ENCODE measurements at regions not wholly inside any gene's neighbourhood (a gene's known extent, or its start where the extent isn't known, plus 50 kb on each side); places are given as distances from the start of the nearest gene placed in this dataset.

DNA sequence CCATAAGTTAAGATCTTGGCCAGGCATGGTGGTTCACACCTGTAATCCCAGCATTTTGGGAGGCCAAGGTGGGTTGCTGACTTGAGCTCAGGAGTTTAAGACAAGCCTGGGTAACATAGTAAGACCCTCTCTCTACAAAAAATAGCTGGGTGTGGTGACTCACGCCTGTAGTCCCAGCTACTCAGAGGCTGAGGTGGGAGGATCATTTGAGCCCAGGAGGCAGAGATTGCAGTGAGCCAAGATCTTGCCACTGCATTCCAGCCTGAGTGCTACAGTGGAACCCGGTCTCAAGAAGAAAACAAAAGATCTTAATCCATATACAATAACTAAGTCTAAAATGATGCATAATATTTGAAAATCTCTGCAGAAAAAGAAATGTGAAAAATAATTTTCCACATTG lies 165.5 kb upstream of the NR5A2 start:
- ATAC-seq, result no peak
- Mint-ChIP-seq H3K4me3 (no peak overlapping the region), H3K4me1 (peaks cover 8% of the 10 kb centered on the region), H3K9me3 (no peaks in the 10 kb centered on the region), H3K36me3 (no peaks in the 10 kb centered on the region), H3K27ac (no peak overlapping the region), H3K27me3 (peaks cover 13% of the 10 kb centered on the region)

DNA sequence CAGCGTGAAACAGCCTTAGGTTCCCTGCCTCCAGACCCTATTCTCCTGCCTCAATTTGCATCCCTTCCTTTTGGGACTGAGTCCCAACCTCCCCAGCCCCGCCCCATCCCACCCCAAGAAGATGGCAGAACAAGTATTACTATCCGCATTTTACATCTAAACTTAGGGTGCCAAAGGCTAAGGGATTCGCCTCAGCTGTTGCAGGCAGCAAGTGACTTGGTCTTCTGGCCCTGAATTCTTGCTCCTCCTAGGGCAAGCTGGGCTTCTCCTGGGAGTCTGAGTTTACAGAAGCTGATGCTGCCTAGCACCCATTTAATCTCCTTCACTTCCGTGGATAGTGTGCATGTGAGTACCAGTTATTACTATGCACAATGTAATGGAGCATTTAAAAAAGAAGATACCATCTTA lies 161.3 kb upstream of the NR5A2 start:
- Mint-ChIP-seq H3K27me3 (peaks cover 8% of the 10 kb centered on the region), H3K27ac (no peak overlapping the region), H3K4me3 (no peak overlapping the region), H3K4me1 (peaks cover 7% of the 10 kb centered on the region), H3K36me3 (no peaks in the 10 kb centered on the region), H3K9me3 (no peaks in the 10 kb centered on the region)
- no peak for ATAC-seq

DNA sequence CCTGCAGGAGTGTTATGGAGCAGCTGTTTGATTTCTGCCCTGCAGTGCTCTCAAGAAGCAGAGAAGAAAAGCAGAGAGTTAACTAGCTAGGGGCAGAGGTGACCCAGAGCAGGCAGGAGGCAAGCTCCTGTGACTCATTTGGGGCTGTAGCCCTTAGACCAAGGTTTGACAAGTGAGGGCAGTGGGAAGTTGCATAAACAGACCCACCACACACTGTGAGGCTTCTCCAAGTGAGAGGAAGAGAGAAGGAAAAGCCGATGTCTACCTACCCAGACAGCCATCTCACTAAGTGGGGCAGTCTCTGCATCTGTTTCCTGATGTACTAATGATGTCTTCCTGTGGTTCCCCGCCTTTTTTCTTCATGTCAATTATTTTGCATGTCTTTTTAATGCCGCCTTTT lies 159.9 kb upstream of the NR5A2 start:
- no peak for ATAC-seq
- Mint-ChIP-seq H3K9me3 (no peaks in the 10 kb centered on the region), H3K4me3 (no peak overlapping the region), H3K27ac (no peak overlapping the region), H3K36me3 (no peaks in the 10 kb centered on the region), H3K27me3 (no peaks in the 10 kb centered on the region), H3K4me1 (peaks cover 7% of the 10 kb centered on the region)

DNA sequence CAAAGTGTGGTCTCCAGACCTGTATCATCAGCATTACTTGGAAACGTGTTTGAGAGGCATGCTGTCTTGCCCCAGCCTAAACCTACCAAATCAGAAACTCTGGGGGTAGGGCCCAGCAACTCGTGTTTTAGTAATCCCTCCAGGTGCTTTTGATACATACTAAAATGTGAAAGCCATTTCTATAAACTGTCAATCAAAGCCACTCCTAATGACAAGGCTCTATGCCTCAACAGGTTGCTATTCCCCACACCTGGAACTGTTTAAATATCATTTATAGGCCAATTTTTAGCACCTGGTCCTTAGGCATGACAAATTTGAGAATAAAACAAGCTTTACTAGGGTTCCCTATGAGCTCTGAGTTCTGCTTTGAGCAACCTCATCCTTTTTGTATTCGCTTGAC lies 158.7 kb upstream of the NR5A2 start:
- peaks cover 7% of the 10 kb centered on the region for H3K4me1 Mint-ChIP-seq
- no peaks in the 10 kb centered on the region for H3K36me3 Mint-ChIP-seq
- no peaks in the 10 kb centered on the region for H3K27me3 Mint-ChIP-seq
- no peak for ATAC-seq
- no peak overlapping the region for H3K27ac Mint-ChIP-seq
- H3K4me3 Mint-ChIP-seq, result no peak overlapping the region
- no peaks in the 10 kb centered on the region for H3K9me3 Mint-ChIP-seq

DNA sequence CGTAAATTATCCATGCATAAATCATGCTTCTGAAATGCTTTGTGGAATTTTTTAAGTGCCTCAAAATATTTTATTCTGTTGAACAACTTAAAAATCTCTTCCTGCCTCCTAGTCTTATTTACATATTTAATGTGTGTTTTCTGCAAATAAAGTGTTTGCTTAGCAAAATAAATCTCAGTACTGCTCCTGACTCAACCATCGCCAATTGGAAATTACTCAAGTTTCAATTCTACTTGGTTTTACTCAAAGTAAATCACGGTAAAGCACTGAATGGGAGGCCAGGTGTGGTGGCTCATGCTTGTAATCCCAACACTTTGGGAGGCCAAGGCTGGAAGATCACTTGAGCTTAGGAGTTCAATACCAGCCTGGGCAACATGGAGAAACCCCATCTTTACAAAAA lies 152.2 kb upstream of the NR5A2 start:
- Mint-ChIP-seq H3K4me3 (no peak overlapping the region), H3K9me3 (peaks cover 10% of the 10 kb centered on the region), H3K4me1 (peaks cover 40% of the 10 kb centered on the region), H3K36me3 (peaks cover 8% of the 10 kb centered on the region), H3K27ac (peak overlapping the region; percentile 2), H3K27me3 (no peaks in the 10 kb centered on the region)
- no peak for ATAC-seq

DNA sequence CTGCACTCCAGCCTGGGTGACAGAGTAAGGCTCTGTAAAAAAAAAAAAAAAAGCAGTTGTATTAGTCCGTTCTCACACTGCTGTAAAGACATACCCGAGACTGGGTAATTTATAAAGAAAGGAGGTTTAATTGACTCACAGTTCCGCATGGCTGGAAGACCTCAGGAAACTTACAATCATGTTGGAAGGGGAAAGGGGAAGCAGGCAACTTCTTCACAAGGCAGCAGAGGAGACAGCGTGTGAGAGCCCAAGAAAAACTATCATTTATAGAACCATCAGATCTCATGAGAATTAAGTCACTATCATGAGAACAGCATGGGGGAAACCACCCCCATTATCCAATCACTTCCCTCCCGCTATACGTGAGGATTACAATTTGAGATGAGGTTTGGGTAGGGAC lies 151.7 kb upstream of the NR5A2 start:
- Mint-ChIP-seq H3K4me1 (peaks cover 40% of the 10 kb centered on the region), H3K9me3 (peaks cover 10% of the 10 kb centered on the region), H3K4me3 (no peak overlapping the region), H3K36me3 (peaks cover 8% of the 10 kb centered on the region), H3K27me3 (no peaks in the 10 kb centered on the region), H3K27ac (peak overlapping the region; percentile 2)
- no peak for ATAC-seq

DNA sequence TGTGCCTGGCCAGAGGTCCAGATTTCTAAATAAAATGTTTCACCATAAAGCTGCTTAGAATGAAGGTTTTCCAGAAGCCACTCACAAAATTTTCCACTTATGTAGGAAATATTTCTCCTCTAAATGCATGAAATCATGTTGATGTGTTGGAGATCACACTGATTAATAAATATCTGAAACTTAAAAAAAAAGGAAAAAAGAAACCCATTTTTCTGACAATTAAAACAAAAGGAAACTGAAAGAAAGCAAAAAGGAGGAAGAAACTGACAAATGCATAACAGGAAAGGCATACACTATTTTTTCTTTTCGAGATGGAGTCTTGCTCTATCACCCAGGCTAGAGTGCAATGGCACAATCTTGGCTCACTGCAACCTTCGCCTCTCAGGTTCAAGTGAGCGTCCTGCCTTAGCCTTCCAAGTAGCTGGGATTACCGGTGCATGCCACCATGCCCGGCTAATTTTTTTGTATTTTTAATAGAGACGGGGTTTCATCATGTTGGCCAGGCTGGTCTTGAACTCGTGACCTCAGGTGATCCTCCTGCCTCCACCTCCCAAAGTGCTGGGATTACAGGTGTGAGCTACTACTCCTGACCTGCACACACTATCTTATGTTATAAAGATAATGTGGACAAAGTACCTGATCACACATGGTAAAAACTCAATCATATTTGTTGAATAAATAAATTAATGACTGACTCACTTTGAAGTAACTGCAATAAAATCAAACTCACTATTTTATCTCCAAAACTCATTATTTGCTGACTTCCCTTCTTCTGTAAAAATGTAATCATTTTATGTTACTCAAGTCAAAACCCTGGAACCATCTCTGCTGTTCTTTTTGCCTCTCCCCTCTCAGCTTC lies 149.8 kb upstream of the NR5A2 start:
- Mint-ChIP-seq H3K4me3 (peak overlapping the region; percentile 41), H3K4me1 (peaks cover 40% of the 10 kb centered on the region), H3K27me3 (no peaks in the 10 kb centered on the region), H3K36me3 (peaks cover 8% of the 10 kb centered on the region), H3K27ac (peak overlapping the region; percentile 50), H3K9me3 (peaks cover 10% of the 10 kb centered on the region)
- no peak for ATAC-seq

DNA sequence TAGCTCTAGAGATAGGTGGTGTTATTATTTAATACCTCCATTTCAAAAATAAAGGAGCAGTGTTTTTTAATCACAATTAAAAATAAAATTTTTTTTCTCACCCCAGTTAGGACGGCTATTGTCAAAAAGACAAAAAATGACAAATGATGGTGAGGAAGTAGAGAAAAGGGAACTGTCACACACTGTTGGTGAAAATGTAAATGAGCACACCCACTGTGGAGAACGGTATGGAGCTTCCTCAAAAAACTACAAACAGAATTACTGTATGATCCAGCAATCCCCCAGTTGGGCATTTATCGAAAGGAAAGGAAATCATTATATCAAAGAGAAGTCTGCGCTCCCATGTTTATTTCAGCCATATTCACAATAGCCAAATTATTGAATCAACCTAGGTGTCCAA lies 148.7 kb upstream of the NR5A2 start:
- peaks cover 8% of the 10 kb centered on the region for H3K36me3 Mint-ChIP-seq
- peak; percentile 47 for ATAC-seq
- peak overlapping the region; percentile 50 for H3K27ac Mint-ChIP-seq
- no peaks in the 10 kb centered on the region for H3K27me3 Mint-ChIP-seq
- H3K9me3 Mint-ChIP-seq, result peaks cover 10% of the 10 kb centered on the region
- H3K4me1 Mint-ChIP-seq, result peaks cover 40% of the 10 kb centered on the region
- H3K4me3 Mint-ChIP-seq, result no peak overlapping the region

DNA sequence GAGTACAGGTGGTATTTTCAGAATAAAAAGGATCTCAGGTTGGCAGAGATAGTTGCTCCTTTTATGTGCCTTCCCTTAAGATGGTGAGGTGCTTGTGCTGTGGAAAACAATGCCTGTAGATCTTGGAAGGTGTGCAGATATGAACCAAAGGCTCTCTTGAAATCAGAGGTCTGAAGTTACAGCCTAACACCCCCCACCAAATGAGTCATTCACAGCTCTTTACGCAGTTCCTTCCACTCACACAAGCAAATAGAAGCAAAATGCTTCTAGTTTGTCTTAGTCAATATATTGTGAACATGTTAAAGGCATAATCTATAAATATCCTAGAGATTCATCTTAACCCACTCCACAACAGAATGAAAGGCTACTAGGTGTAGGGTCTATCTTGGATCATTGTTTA lies 128.9 kb upstream of the NR5A2 start:
- Mint-ChIP-seq H3K4me3 (no peak overlapping the region), H3K9me3 (no peaks in the 10 kb centered on the region), H3K4me1 (no peaks in the 10 kb centered on the region), H3K36me3 (no peaks in the 10 kb centered on the region), H3K27ac (no peak overlapping the region), H3K27me3 (peaks cover 21% of the 10 kb centered on the region)
- ATAC-seq, result no peak

DNA sequence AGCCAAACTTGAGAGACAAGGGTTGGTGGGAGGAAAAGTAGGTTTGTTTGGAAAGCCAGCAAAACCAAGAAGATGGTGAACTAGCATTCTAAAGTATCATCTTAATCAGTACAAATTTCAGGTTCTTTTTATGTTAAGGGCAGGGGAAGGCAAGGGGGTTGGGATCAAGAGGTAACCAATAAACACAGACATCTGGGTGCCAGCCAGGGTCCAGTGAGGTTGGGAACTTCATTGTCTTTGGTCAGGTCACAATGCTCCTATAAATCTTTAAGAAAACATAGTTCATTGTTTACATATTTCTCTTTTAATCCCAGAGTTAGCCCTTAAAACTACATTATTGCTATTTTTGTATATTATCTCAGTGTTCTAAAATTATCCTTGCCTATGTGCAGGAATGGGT lies 126.2 kb upstream of the NR5A2 start:
- H3K36me3 Mint-ChIP-seq, result no peaks in the 10 kb centered on the region

DNA sequence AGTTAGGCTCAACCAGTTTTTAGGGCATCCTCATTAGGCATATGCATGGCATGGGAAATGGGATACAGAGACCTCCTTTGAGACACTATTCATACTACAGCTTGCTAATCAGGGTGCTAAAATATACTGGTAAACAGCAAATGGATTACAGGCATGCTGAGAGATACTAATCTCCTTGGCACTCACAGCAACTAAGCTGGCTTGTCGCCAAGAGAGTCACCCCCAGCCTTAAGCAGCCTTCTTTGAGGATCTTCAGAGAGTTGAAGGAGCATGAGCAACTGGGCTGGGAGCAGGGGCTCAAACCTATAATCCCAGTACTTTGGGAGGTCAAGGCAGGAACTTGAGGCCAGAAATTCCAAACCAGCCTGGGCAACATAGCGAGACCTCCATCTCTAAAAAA lies 120.1 kb upstream of the NR5A2 start:
- no peaks in the 10 kb centered on the region for H3K4me1 Mint-ChIP-seq
- no peak overlapping the region for H3K27ac Mint-ChIP-seq
- peaks cover 16% of the 10 kb centered on the region for H3K27me3 Mint-ChIP-seq
- ATAC-seq, result no peak
- no peaks in the 10 kb centered on the region for H3K36me3 Mint-ChIP-seq
- no peak overlapping the region for H3K4me3 Mint-ChIP-seq
- H3K9me3 Mint-ChIP-seq, result peaks cover 3% of the 10 kb centered on the region

More for the DNA sequence above, 126.2 kb upstream of the NR5A2 start:
- ATAC-seq, result no peak
- Mint-ChIP-seq H3K27ac (no peak overlapping the region), H3K9me3 (peaks cover 3% of the 10 kb centered on the region), H3K4me1 (no peaks in the 10 kb centered on the region), H3K27me3 (peaks cover 30% of the 10 kb centered on the region), H3K4me3 (no peak overlapping the region)

DNA sequence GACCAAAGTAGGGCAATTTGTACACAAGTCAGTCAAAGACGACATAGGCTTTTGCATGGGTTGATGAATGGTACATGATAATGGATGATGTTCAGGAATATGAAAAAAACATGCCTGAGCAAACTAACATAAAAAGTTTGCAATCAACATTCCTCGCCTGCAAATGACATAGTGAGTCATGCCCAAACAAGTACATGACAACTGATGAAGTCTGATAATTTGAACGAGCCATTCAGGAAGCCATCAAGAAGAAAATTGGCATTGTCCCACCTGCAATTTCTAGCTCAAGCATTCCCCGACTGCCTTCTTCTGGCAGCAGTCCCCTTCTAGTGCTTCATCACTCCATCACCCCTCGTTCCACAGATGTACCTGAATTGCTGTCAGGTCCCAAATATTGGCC lies 118.4 kb upstream of the NR5A2 start:
- Mint-ChIP-seq H3K27ac (no peak overlapping the region), H3K4me1 (no peaks in the 10 kb centered on the region), H3K4me3 (no peak overlapping the region), H3K9me3 (peaks cover 3% of the 10 kb centered on the region), H3K36me3 (no peaks in the 10 kb centered on the region), H3K27me3 (peaks cover 16% of the 10 kb centered on the region)
- ATAC-seq, result no peak

DNA sequence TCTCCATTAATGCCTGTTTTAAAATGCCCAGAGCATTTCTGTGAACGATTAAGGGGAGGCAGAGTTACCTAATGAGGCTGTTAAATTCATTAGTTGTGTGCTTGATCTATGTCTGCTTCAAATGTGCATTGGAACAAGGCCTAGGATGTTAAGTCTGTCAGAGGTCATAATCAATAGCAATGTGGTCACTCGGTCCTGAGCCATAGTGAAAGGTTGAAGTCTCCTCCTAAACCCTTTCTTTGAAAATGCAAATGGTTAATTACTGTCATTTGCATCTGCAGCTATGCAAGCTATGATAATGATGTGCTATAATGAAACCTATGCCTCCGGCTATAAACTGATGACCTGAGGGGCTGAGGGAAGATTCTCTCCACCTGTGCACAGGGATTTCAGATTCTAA lies 114.2 kb upstream of the NR5A2 start:
- H3K4me1 Mint-ChIP-seq, result no peaks in the 10 kb centered on the region
- no peak for ATAC-seq
- H3K27me3 Mint-ChIP-seq, result peaks cover 8% of the 10 kb centered on the region
- no peaks in the 10 kb centered on the region for H3K36me3 Mint-ChIP-seq
- H3K27ac Mint-ChIP-seq, result no peak overlapping the region
- no peaks in the 10 kb centered on the region for H3K9me3 Mint-ChIP-seq
- no peak overlapping the region for H3K4me3 Mint-ChIP-seq

DNA sequence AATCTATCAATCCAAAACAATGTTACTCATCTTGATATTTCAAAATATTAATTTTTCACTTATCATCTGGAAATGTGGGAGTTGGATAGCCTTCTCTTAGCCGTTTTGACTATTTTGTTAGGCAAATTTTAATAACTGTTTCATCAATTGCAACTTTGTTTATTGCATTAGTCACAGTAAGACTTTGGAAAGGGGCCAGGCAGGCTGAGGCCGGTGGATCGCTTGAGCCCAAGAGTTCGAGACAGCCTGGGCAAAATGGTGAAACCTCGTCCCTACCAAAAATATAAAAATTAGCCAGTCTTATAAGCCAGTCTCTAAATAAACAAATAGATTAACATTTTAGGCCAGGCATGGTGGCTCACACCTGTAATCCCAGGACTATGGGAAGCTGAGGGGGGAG lies 113.0 kb upstream of the NR5A2 start:
- ATAC-seq, result no peak
- Mint-ChIP-seq H3K9me3 (no peaks in the 10 kb centered on the region), H3K27me3 (peaks cover 17% of the 10 kb centered on the region), H3K4me1 (no peaks in the 10 kb centered on the region), H3K27ac (no peak overlapping the region), H3K4me3 (no peak overlapping the region), H3K36me3 (no peaks in the 10 kb centered on the region)

DNA sequence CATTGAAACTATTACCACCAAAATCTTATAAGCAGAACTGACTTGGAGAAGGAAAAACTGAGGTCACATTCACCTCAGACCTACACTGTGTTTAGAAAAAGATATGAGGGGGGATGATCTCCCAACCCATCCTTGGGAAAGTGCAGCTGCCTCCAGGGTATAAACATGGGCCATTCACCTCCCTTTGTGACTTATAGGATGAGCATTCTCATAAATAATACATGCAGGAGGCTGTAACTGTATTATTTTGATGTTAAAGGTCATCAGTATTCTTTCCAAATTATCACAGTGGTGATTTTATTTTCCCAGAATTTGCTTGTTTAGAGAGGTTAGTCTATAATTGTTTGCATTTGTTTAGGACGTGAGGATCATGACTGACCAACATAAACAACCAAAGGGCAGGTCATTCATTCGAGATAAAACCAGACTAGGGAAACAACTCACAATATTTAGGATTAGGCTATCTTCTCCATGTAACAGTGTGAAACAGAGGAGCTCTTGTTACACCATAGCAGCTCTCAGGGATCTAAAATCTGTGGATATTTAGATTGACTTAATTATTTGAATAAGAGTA lies 109.2 kb upstream of the NR5A2 start:
- Mint-ChIP-seq H3K27ac (no peak overlapping the region), H3K4me3 (no peak overlapping the region), H3K4me1 (no peaks in the 10 kb centered on the region), H3K36me3 (no peaks in the 10 kb centered on the region), H3K9me3 (peaks cover 7% of the 10 kb centered on the region), H3K27me3 (peaks cover 52% of the 10 kb centered on the region)
- no peak for ATAC-seq

DNA sequence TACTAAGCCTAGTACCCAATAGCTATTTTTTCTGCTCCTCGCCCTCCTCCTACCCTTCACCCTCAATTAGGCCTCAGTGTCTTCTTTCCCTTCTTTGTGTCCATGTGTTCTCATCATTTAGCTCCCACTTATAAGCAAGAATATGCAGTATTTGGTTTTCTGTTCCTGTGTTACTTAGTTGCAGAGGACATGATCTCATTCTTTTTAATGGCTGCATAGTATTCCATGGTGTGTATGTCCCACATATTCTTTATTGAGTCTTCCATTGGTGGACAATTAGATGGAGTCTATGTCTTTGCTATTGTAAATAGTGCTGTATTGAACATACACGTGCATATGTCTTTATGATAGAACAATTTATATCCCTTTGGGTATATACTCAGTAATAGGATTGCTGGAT lies 106.9 kb upstream of the NR5A2 start:
- H3K27me3 Mint-ChIP-seq, result peaks cover 44% of the 10 kb centered on the region
- no peak overlapping the region for H3K27ac Mint-ChIP-seq
- no peak overlapping the region for H3K4me3 Mint-ChIP-seq
- peaks cover 7% of the 10 kb centered on the region for H3K9me3 Mint-ChIP-seq
- ATAC-seq, result no peak
- no peaks in the 10 kb centered on the region for H3K4me1 Mint-ChIP-seq
- H3K36me3 Mint-ChIP-seq, result no peaks in the 10 kb centered on the region

Data from stimulated activated memory B cell treated with anti-CD40 and anti-IgM and Interleukin-4, amounts not matched to agents 10 μg/mL and 1 μg/mL and 100 μg/mL, for 72 hours (primary cell).